GM12873 (cell line): ENCODE measurements at regions not wholly inside any gene's neighbourhood (a gene's known extent, or its start where the extent isn't known, plus 50 kb on each side); places are given as distances from the start of the nearest gene placed in this dataset.

Experiments
- TF ChIP-seq, protein P1 (sequence below): IDR thresholded peaks from 2 replicates; pipeline ENCODE4 v1.5.1; 2012; ENCODE audit warnings: low read depth, mild to moderate bottlenecking, moderate library complexity, low read length, control low read depth; ENCODE audit not compliant: insufficient read depth; ENCODE audit errors: missing control alignments

DNA sequence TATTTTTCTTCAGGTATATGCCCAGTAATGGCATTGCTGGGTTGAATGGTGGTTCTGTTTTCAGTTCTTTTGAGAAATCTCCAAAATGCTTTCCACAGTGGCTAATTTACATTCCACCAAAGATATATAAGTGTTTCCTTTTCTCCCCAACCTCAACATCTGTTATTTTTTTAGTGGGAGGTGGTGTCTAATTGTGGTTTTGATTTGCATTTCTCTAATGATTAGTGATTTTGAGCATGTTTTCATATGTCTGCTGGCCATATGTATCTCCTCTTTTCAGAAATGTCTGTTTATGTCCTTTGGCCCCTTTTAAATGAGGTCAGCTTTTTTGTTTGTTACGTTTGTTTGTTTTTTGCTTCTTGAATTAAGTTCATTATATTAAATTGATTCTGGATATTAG, 760.2 kb downstream of the KCNA4 start:
- TF ChIP-seq, protein P1, sequence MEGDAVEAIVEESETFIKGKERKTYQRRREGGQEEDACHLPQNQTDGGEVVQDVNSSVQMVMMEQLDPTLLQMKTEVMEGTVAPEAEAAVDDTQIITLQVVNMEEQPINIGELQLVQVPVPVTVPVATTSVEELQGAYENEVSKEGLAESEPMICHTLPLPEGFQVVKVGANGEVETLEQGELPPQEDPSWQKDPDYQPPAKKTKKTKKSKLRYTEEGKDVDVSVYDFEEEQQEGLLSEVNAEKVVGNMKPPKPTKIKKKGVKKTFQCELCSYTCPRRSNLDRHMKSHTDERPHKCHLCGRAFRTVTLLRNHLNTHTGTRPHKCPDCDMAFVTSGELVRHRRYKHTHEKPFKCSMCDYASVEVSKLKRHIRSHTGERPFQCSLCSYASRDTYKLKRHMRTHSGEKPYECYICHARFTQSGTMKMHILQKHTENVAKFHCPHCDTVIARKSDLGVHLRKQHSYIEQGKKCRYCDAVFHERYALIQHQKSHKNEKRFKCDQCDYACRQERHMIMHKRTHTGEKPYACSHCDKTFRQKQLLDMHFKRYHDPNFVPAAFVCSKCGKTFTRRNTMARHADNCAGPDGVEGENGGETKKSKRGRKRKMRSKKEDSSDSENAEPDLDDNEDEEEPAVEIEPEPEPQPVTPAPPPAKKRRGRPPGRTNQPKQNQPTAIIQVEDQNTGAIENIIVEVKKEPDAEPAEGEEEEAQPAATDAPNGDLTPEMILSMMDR, result no peak

DNA sequence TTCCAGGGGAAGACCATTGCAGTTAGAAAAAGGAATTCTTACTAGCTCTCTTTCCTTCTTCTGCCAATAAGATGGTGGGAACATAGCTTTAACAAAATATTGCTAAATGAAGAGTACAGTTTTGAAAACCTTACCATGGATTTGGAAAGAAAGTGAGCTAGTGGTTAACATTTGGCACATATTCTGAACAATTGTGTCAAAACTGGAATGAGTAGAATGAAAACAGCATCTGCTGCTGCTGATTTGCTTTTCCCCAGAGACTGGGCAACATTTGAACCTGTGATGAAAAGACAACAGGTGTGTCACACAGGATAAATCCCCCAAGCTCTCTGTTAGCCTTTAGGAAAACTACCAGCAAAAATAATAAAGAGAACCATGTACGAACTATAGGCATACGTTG, 761.4 kb downstream of the KCNA4 start:
- TF ChIP-seq, protein P1, result no peak

DNA sequence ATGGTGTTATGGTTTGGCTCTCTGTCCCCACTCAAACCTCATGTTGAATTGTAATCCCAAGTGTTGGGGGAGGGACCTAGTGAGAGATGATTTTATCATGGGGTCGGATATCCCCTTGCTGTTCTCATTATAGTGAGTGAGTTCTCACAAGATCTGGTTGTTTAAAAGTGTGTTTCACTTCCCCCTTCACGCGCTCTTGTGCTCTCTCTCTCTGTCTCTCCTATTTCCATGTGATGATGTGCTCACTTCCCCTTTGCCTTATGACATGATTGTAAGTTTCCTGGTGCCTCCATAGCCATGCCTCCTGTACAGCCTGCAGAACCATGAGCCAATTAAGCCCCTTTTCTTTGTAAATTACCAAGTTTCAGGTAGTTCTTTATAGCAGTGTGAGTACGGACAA, 765.1 kb downstream of the KCNA4 start:
- TF ChIP-seq, protein P1, result no peak

DNA sequence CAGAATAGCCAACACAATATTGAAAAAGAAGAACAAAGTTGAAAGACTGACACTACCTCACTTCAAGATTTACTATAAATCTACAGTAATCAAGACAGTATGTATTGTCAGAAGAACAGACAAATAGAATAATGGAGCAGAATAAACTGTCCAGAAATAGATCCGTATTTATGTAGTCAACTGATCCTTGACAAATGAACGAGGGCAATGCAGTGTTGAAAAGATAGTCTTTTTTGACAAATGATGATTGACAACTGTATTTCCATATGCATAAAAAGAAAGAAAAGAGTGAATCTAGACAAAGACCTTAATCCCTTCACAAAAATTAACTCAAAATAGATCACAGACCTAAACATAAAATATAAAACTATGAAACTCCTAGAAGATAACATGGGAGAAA, 767.1 kb downstream of the KCNA4 start:
- TF ChIP-seq, protein P1, result no peak

DNA sequence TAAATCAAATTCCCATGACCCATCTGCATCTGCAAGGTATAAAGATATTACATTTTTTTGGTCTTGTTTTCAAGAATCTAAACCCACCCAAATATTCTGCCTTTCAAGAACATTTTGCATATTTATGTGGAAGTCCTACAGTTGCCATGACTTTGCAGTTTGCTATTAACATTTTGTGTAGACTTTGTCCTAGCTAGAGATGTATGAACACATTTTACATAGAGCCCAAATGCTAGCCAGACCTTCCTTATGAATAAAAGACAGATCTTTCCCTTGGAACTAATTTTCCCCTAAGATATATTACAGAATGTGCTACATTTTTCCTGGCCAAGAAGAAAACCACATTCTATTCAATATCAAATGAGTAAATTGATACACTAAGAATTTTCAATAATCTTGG, 772.5 kb downstream of the KCNA4 start:
- TF ChIP-seq, protein P1, result no peak

DNA sequence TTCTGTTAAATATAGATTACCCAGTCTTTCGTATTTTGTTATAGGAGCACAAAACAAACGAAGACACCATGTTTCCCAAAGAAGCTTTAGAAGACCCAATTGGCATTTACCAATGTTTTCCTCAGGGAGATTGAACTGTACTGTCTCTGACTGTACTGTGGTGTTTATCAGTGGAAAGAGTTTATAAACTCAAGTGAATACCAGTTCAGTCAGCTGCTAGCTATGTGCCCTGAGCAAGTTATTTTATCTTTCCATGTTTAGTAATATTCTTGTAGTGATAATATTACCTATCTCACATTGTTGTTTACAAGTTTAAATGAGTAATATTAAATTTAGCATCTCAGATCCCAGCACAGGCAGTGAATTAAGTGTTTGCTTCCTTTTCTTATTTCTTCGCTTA, 773.2 kb downstream of the KCNA4 start:
- TF ChIP-seq, protein P1, result no peak

DNA sequence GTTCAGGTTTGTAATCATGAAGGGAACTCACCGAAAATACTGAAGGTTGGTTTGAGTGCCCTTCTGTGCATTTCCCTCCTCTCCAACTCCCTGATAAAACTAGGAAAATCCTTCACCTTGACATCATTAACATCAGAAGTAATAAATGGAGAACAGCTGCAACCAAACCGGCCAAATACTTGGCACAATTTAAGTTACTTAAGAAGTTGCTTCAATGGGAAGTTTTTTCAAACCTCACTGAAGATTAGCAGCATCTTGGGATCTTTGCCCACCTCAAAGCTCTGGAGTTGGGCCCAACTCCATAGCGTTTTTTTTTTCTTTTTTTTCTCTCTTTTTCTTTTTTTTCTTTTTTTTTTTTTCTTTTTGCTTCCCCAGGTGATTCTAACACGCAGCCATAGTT, 784.8 kb downstream of the KCNA4 start:
- TF ChIP-seq, protein P1, result no peak
